IPS-18c (cell line): ENCODE measurements at regions not wholly inside any gene's neighbourhood (a gene's known extent, or its start where the extent isn't known, plus 50 kb on each side); places are given as distances from the start of the nearest gene placed in this dataset.
"Not testable (repeated sequence)": the region's sequence is repeated elsewhere in the genome, so short reads cannot be mapped to it uniquely, and the experiment has no call there.

ENCODE experiments used
- H3K4me3 ChIP-seq: 2 replicates; pipeline ENCODE4 v1.7.0; 2013; ENCODE audit warnings: low read depth, mild to moderate bottlenecking, low read length, moderate library complexity; ENCODE audit not compliant: insufficient read depth
- H3K9me3 ChIP-seq: one replicate; pipeline ENCODE4 v1.6.1; 2013; ENCODE audit warnings: mild to moderate bottlenecking, low read length, moderate library complexity; ENCODE audit not compliant: control insufficient read depth, insufficient read depth

GRCh38 chr9:106174346-106174745 lies 480.0 kb downstream of the TMEM38B start:
- Histone ChIP-seq H3K4me3 (no peak overlapping the region), H3K9me3 (no peaks in the 10 kb centered on the region)

- Histone ChIP-seq H3K9me3 (no peaks in the 10 kb centered on the region), H3K4me3 (no peak overlapping the region)
Measured at GRCh38 chr9:106177216-106177615, 482.9 kb downstream of the TMEM38B start.

GRCh38 chr9:106179191-106179590 lies 484.9 kb downstream of the TMEM38B start:
- Histone ChIP-seq H3K4me3 (no peak overlapping the region), H3K9me3 (no peaks in the 10 kb centered on the region)

GRCh38 chr9:106203815-106204516 lies 509.6 kb downstream of the TMEM38B start:
- not testable (repeated sequence) for H3K4me3 ChIP-seq, H3K9me3 ChIP-seq

- H3K9me3 ChIP-seq, result no peaks in the 10 kb centered on the region
- H3K4me3 ChIP-seq, result no peak overlapping the region
Measured at GRCh38 chr9:106207298-106207697, 513.0 kb downstream of the TMEM38B start.

- no peaks in the 10 kb centered on the region for H3K9me3 ChIP-seq
- no peak overlapping the region for H3K4me3 ChIP-seq
Measured at GRCh38 chr9:106218427-106218826, 524.1 kb downstream of the TMEM38B start.

GRCh38 chr9:106218854-106219253 lies 524.5 kb downstream of the TMEM38B start:
- no peak overlapping the region for H3K4me3 ChIP-seq

GRCh38 chr9:106220415-106220814 lies 526.1 kb downstream of the TMEM38B start:
- H3K9me3 ChIP-seq, result no peaks in the 10 kb centered on the region
- no peak overlapping the region for H3K4me3 ChIP-seq

More at GRCh38 chr9:106218854-106219253, 524.5 kb downstream of the TMEM38B start:
- no peaks in the 10 kb centered on the region for H3K9me3 ChIP-seq

- H3K9me3 ChIP-seq, result no peaks in the 10 kb centered on the region
- H3K4me3 ChIP-seq, result no peak overlapping the region
Measured at GRCh38 chr9:106228861-106229260, 534.5 kb downstream of the TMEM38B start.

GRCh38 chr9:106233116-106233515 lies 538.8 kb downstream of the TMEM38B start:
- Histone ChIP-seq H3K9me3 (no peaks in the 10 kb centered on the region), H3K4me3 (no peak overlapping the region)

- not testable (repeated sequence) for H3K4me3 ChIP-seq
Measured at GRCh38 chr9:106260908-106261307, 566.6 kb downstream of the TMEM38B start.

GRCh38 chr9:106277966-106278365 lies 583.6 kb downstream of the TMEM38B start:
- H3K4me3 ChIP-seq, result no peak overlapping the region
- H3K9me3 ChIP-seq, result no peaks in the 10 kb centered on the region

More at GRCh38 chr9:106260908-106261307, 566.6 kb downstream of the TMEM38B start:
- not testable (repeated sequence) for H3K9me3 ChIP-seq

GRCh38 chr9:106283769-106284168 lies 579.2 kb upstream of the ZNF462 start:
- H3K9me3 ChIP-seq, result no peaks in the 10 kb centered on the region
- no peak overlapping the region for H3K4me3 ChIP-seq

- H3K9me3 ChIP-seq, result no peaks in the 10 kb centered on the region
- no peak overlapping the region for H3K4me3 ChIP-seq
Measured at GRCh38 chr9:106284296-106284695, 578.7 kb upstream of the ZNF462 start.

- Histone ChIP-seq H3K4me3 (no peak overlapping the region), H3K9me3 (no peaks in the 10 kb centered on the region)
Measured at GRCh38 chr9:106286249-106286648, 576.7 kb upstream of the ZNF462 start.

- Histone ChIP-seq H3K4me3 (no peak overlapping the region), H3K9me3 (no peaks in the 10 kb centered on the region)
Measured at GRCh38 chr9:106287091-106287631, 575.8 kb upstream of the ZNF462 start.

GRCh38 chr9:106287731-106288130 lies 575.2 kb upstream of the ZNF462 start:
- Histone ChIP-seq H3K4me3 (no peak overlapping the region), H3K9me3 (no peaks in the 10 kb centered on the region)

GRCh38 chr9:106288689-106289088 lies 574.3 kb upstream of the ZNF462 start:
- Histone ChIP-seq H3K4me3 (no peak overlapping the region), H3K9me3 (no peaks in the 10 kb centered on the region)

- H3K4me3 ChIP-seq, result no peak overlapping the region
- H3K9me3 ChIP-seq, result no peaks in the 10 kb centered on the region
Measured at GRCh38 chr9:106291786-106292185, 571.2 kb upstream of the ZNF462 start.
